ES-I3 (cell line): ENCODE measurements at regions not wholly inside any gene's neighbourhood (a gene's known extent, or its start where the extent isn't known, plus 50 kb on each side); places are given as distances from the start of the nearest gene placed in this dataset.

Experiments
- H3K36me3 ChIP-seq: 2 replicates; pipeline ENCODE4 v1.6.1; 2013; ENCODE audit warnings: mild to moderate bottlenecking, low read length, control low read depth, moderate library complexity; ENCODE audit not compliant: insufficient read depth
- H3K4me1 ChIP-seq: 2 replicates; pipeline ENCODE4 v1.6.1; 2013; ENCODE audit warnings: mild to moderate bottlenecking, control low read depth, low read length; ENCODE audit not compliant: insufficient read depth
- H3K9ac ChIP-seq: 2 replicates; pipeline ENCODE4 v1.6.1; 2013; ENCODE audit warnings: low read depth, mild to moderate bottlenecking, low read length, moderate library complexity
- H3K9me3 ChIP-seq: 2 replicates; pipeline ENCODE4 v1.6.1; 2013; ENCODE audit warnings: mild to moderate bottlenecking, low read length, moderate library complexity; ENCODE audit not compliant: control insufficient read depth, insufficient read depth

DNA sequence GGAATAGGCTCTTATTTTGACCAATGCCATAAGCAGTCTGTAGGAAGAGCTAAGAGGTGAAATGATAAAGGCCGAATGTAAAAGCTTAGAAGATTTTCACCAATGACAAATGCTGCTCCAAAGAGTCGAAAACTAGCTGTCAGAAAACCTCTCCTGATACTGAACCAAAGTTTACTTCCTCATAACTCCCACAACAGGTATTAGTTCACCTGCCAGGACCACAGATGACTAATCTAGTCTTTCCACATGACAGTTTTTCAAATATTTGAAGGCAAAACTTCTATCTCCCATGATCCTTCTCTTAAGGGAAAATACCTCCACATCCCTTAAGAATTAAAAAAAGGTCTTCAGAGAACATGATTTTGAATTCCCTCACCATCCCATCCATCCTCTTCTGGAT is 473.2 kb upstream of the SPHKAP start:
- Histone ChIP-seq H3K9me3 (no peaks in the 10 kb centered on the region), H3K36me3 (no peaks in the 10 kb centered on the region), H3K4me1 (no peaks in the 10 kb centered on the region), H3K9ac (no peak overlapping the region)

GRCh38 chr2:228653884-228654283 is 472.4 kb upstream of the SPHKAP start:
- Histone ChIP-seq H3K9ac (no peak overlapping the region), H3K4me1 (no peaks in the 10 kb centered on the region), H3K36me3 (no peaks in the 10 kb centered on the region), H3K9me3 (no peaks in the 10 kb centered on the region)

- Histone ChIP-seq H3K4me1 (no peaks in the 10 kb centered on the region), H3K9ac (no peak overlapping the region), H3K36me3 (no peaks in the 10 kb centered on the region), H3K9me3 (no peaks in the 10 kb centered on the region)
Measured at GRCh38 chr2:228652366-228652765, 470.9 kb upstream of the SPHKAP start.

- Histone ChIP-seq H3K36me3 (no peaks in the 10 kb centered on the region), H3K9ac (no peak overlapping the region), H3K9me3 (no peaks in the 10 kb centered on the region), H3K4me1 (no peaks in the 10 kb centered on the region)
Measured at GRCh38 chr2:228649876-228650275, 468.4 kb upstream of the SPHKAP start.

GRCh38 chr2:228649447-228649846 is 468.0 kb upstream of the SPHKAP start:
- Histone ChIP-seq H3K36me3 (no peaks in the 10 kb centered on the region), H3K9me3 (no peaks in the 10 kb centered on the region), H3K9ac (no peak overlapping the region), H3K4me1 (no peaks in the 10 kb centered on the region)

DNA sequence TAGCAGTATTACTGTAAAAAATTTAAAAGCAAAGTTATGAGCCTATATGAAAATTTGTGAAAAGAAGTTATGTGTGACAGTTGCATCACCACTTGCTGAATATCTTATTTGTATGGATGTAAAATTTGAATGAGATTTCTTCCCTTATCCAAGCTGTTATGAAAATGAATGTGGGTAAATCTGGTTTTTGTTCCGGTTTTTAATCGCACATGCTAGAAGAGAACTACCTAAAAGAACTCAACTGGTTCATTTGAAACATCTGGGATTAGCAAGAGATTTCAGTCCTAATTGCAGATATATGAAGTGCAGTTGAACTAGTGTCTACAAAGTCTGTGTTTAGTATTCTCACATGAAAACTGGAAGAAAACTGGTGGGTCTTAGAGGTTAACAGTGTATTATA is 467.1 kb upstream of the SPHKAP start:
- Histone ChIP-seq H3K9ac (no peak overlapping the region), H3K9me3 (no peaks in the 10 kb centered on the region), H3K36me3 (no peaks in the 10 kb centered on the region), H3K4me1 (no peaks in the 10 kb centered on the region)

- no peaks in the 10 kb centered on the region for H3K4me1 ChIP-seq
- H3K9me3 ChIP-seq, result no peaks in the 10 kb centered on the region
- no peak overlapping the region for H3K9ac ChIP-seq
- no peaks in the 10 kb centered on the region for H3K36me3 ChIP-seq
Measured at GRCh38 chr2:228646061-228646460, 464.6 kb upstream of the SPHKAP start.

DNA sequence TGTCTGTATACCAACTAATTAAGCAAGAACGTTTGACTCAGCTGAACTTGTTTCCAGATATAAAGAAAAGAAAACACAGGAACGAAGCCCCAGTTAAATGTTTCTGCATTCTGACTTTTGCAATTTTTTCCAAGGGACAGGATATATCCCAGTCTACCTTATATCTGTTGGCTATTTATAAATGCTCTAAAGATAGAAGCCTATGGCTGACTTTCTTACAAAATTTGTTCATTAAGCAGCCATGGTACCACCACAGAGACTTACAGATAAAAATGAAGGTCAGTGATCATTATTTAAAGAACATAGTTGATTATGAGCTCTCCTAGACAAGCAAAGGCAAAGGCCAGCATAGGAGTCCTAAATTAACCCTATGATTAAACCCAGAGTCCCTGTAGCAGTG is 462.7 kb upstream of the SPHKAP start:
- no peaks in the 10 kb centered on the region for H3K4me1 ChIP-seq
- H3K9ac ChIP-seq, result no peak overlapping the region
- no peaks in the 10 kb centered on the region for H3K36me3 ChIP-seq
- no peaks in the 10 kb centered on the region for H3K9me3 ChIP-seq

GRCh38 chr2:228642861-228643260 is 461.4 kb upstream of the SPHKAP start:
- no peaks in the 10 kb centered on the region for H3K9me3 ChIP-seq
- no peaks in the 10 kb centered on the region for H3K4me1 ChIP-seq
- no peak overlapping the region for H3K9ac ChIP-seq
- H3K36me3 ChIP-seq, result no peaks in the 10 kb centered on the region

- no peaks in the 10 kb centered on the region for H3K9me3 ChIP-seq
- H3K4me1 ChIP-seq, result no peaks in the 10 kb centered on the region
- H3K36me3 ChIP-seq, result no peaks in the 10 kb centered on the region
- no peak overlapping the region for H3K9ac ChIP-seq
Measured at GRCh38 chr2:228630786-228631185, 449.3 kb upstream of the SPHKAP start.

GRCh38 chr2:228629251-228629650 is 447.8 kb upstream of the SPHKAP start:
- Histone ChIP-seq H3K36me3 (no peaks in the 10 kb centered on the region), H3K9me3 (no peaks in the 10 kb centered on the region), H3K9ac (no peak overlapping the region), H3K4me1 (no peaks in the 10 kb centered on the region)

DNA sequence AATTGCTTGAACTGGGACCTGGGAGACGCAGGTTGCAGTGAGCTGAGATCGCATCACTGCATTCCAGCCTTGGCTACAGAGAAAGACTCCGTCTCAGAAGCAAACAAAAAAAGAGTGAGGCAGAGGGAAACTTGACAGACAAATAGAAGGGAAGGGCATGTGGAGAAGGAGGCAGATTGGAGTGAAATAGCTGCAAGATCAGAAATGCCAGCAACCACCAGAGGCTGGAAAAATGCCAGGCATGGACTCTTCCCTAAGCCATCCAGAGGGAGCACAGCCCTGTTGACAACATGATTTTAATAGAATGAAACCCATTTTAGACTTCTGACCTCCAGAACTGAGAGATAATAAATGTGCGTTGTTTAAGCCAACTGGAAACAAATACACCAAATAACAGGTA is 447.2 kb upstream of the SPHKAP start:
- Histone ChIP-seq H3K4me1 (no peaks in the 10 kb centered on the region), H3K9me3 (no peaks in the 10 kb centered on the region), H3K9ac (no peak overlapping the region), H3K36me3 (no peaks in the 10 kb centered on the region)

DNA sequence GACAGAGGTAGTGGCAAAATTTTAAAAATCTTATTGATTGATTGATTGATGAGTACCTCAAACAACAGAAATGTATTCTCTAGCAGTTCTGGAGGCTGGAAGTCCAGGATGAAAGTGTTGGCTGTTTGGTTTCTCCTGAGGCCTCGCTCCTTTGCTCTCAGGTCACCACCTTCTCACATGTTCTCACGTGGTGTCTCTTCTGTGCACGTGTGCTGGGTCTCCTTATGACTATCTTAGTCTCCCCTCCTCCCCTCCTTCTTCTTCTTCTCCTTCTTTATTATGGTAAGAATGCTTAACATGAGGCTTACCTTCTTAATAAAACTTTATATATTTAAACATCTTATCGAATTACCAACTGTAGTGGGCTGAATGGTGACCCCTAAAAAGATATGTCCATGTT is 446.0 kb upstream of the SPHKAP start:
- Histone ChIP-seq H3K9me3 (no peaks in the 10 kb centered on the region), H3K9ac (no peak overlapping the region), H3K36me3 (no peaks in the 10 kb centered on the region), H3K4me1 (no peaks in the 10 kb centered on the region)

- Histone ChIP-seq H3K9ac (no peak overlapping the region), H3K4me1 (no peaks in the 10 kb centered on the region), H3K36me3 (no peaks in the 10 kb centered on the region), H3K9me3 (no peaks in the 10 kb centered on the region)
Measured at GRCh38 chr2:228625481-228625880, 444.0 kb upstream of the SPHKAP start.

- Histone ChIP-seq H3K36me3 (no peaks in the 10 kb centered on the region), H3K4me1 (no peaks in the 10 kb centered on the region), H3K9me3 (no peaks in the 10 kb centered on the region), H3K9ac (no peak overlapping the region)
Measured at GRCh38 chr2:228624733-228625132, 443.2 kb upstream of the SPHKAP start.

DNA sequence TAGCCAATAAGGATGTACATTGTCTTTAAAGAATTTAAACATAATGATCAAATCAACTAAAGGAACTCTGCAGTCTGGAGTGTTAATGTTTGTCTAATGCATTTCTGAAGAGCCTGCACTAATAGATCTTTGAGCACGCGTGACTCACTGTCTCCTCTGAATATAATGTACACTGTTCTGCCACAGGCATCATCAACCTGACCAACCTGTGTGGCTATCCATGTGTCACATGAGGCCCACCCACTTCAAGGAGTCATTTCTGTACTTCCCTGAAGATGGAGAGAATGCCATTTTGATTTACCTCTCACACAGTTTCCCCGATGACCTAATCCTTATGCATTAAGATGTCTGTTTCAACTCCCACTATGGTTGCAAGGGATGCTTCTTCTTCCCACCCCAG is 434.0 kb upstream of the SPHKAP start:
- H3K9ac ChIP-seq, result no peak overlapping the region
- no peaks in the 10 kb centered on the region for H3K4me1 ChIP-seq
- no peaks in the 10 kb centered on the region for H3K36me3 ChIP-seq

More for the DNA sequence above, 434.0 kb upstream of the SPHKAP start:
- H3K9me3 ChIP-seq, result no peaks in the 10 kb centered on the region
